HepG2 (cell line): ENCODE measurements at regions not wholly inside any gene's neighbourhood (a gene's known extent, or its start where the extent isn't known, plus 50 kb on each side); places are given as distances from the start of the nearest gene placed in this dataset.

Experiments
- ATAC-seq: fragments of 200-7000 bp; cut with Tn5 transposase; 3 replicates; pipeline ENCODE4 v1.9.1; 2020; ENCODE audit warnings: mild to moderate bottlenecking, moderate library complexity
- BruUV-seq: library from RNA; stranded (reverse); fragments of 400-500 nt; replicated peaks from 2 replicates; lab custom pipeline; 2021; lab: Mats Ljungman, UMichigan
- CTCF ChIA-PET: fragments of 300-600 bp; formaldehyde crosslinking; extraction: SDS; loops from one replicate; lab custom pipeline; 2021; ENCODE audit warnings: low total read pairs, inconsistent platforms, low intra/inter-chr PET ratio; lab: Yijun Ruan, JAX
- POLR2A ChIA-PET: fragments of 350-600 bp; sonication (Branson Sonifier 250); formaldehyde crosslinking; loops from one replicate; lab custom pipeline; 2020; ENCODE audit warnings: antibody characterized with exemption, inconsistent platforms; lab: Yijun Ruan, JAX
- DNase-seq: peaks from one replicate; pipeline ENCODE4 v3.0.0-alpha.2; 2015; ENCODE audit warnings: low spot score
- FAIRE-seq: peaks from 3 replicates; lab custom pipeline; 2011; peaks lifted over from hg19 to GRCh38; lab: Jason Lieb, UNC
- H2AFZ ChIP-seq: one replicate; pipeline ENCODE4 v1.6.1; 2011; ENCODE audit warnings: low read length, inconsistent platforms
- H3K27ac ChIP-seq: fragments of 300-600 bp; 3 replicates; pipeline ENCODE4 v1.8.0; 2011; ENCODE audit warnings: mixed run types, mild to moderate bottlenecking, mixed read lengths, low read length, inconsistent platforms; ENCODE audit not compliant: insufficient read depth; ENCODE audit errors: extremely low read length
- H3K27me3 ChIP-seq, 2 experiments: fragments of 200-600 bp in 1 of 2; 2 replicates in 1 of 2; 3 replicates in 1 of 2; pipeline versions ENCODE4 v1.6.0 to v1.8.0; 2011; ENCODE audit warnings: low read length in 2 of 2, mild to moderate bottlenecking in 2 of 2, moderate library complexity in 2 of 2, inconsistent platforms in 1 of 2; ENCODE audit not compliant: insufficient read depth in 2 of 2, control insufficient read depth in 1 of 2
- H3K36me3 ChIP-seq, 2 experiments: fragments of 200-600 bp in 1 of 2; replicated peaks in 1 of 2; 2 replicates in 1 of 2; 3 replicates in 1 of 2; pipeline versions ENCODE4 v1.5.1 to v1.8.0; 2011; ENCODE audit warnings: low read length in 2 of 2, inconsistent platforms in 1 of 2; ENCODE audit not compliant: insufficient read depth in 2 of 2, control insufficient read depth in 1 of 2
- H3K4me1 ChIP-seq: 2 replicates; pipeline ENCODE4 v1.5.1; 2012; ENCODE audit warnings: low read length, inconsistent platforms; ENCODE audit not compliant: insufficient read depth
- H3K4me2 ChIP-seq: 2 replicates; pipeline ENCODE4 v1.6.0; 2011; ENCODE audit warnings: low read depth, low read length, inconsistent platforms
- H3K4me3 ChIP-seq, 3 experiments: fragments of 200-600 bp in 1 of 3; sonication (generic), shearing (Covaris generic) in 1 of 3; replicated peaks in 1 of 3; 2 replicates each; pipeline ENCODE4 v1.5.1; 2011 to 2016; ENCODE audit warnings: low read length in 3 of 3, inconsistent platforms in 2 of 3, low read depth in 2 of 3, mild to moderate bottlenecking in 2 of 3, control low read depth in 1 of 3, mixed read lengths in 1 of 3; ENCODE audit not compliant: insufficient read depth in 1 of 3
- H3K79me2 ChIP-seq: one replicate; pipeline ENCODE4 v1.6.1; 2011; ENCODE audit warnings: low read length, inconsistent platforms; ENCODE audit not compliant: insufficient read depth
- H3K9ac ChIP-seq: 2 replicates; pipeline ENCODE4 v1.6.0; 2011; ENCODE audit warnings: mild to moderate bottlenecking, low read depth, low read length, inconsistent platforms; ENCODE audit not compliant: insufficient read depth
- H3K9me3 ChIP-seq: 2 replicates; pipeline ENCODE4 v1.5.1; 2012; ENCODE audit warnings: mild to moderate bottlenecking, low read length
- H4K20me1 ChIP-seq: 2 replicates; pipeline ENCODE4 v1.6.0; 2011; ENCODE audit warnings: inconsistent platforms, mild to moderate bottlenecking, low read length, moderate library complexity; ENCODE audit not compliant: insufficient read depth
- CTCF ChIP-seq: sonication (generic); formaldehyde crosslinking; IDR thresholded peaks from 2 replicates; pipeline ENCODE4 v1.5.0; 2020; ENCODE audit warnings: mild to moderate bottlenecking, missing genetic modification reagents, moderate library complexity
- ETV6 ChIP-seq: sonication (generic); formaldehyde crosslinking; conservative IDR thresholded peaks from 2 replicates; pipeline ENCODE4 v1.4.0; 2020; ENCODE audit warnings: missing genetic modification reagents
- MBNL3 ChIP-seq: fragments of 250-450 bp; sonication (Bioruptor Pico); conservative IDR thresholded peaks from 2 replicates; pipeline ENCODE4 v1.8.0; 2022; ENCODE audit warnings: mild to moderate bottlenecking, inconsistent platforms
- MED13 ChIP-seq: sonication (generic); formaldehyde crosslinking; IDR thresholded peaks from 2 replicates; pipeline ENCODE4 v1.5.0; 2020; ENCODE audit warnings: missing genetic modification reagents
- PCBP2 ChIP-seq: fragments of 200-400 bp; formaldehyde crosslinking; optimal IDR thresholded peaks from 2 replicates; pipeline ENCODE3; 2018; ENCODE audit warnings: low read length, low read depth; ENCODE audit not compliant: poor library complexity, severe bottlenecking
- TEAD3 ChIP-seq: optimal IDR thresholded peaks from 2 replicates; pipeline ENCODE3; 2016; ENCODE audit warnings: borderline replicate concordance
- YY1 ChIP-seq: IDR thresholded peaks from 2 replicates; pipeline ENCODE4 v1.6.1; 2011; ENCODE audit warnings: low read length, low read depth, moderate library complexity, mild to moderate bottlenecking; ENCODE audit not compliant: insufficient read depth, insufficient replicate concordance
- ZFP62 ChIP-seq: sonication (generic); formaldehyde crosslinking; IDR thresholded peaks from 2 replicates; pipeline ENCODE4 v1.4.0; 2020; ENCODE audit warnings: missing genetic modification reagents
- ZNF326 ChIP-seq: sonication (generic); formaldehyde crosslinking; IDR thresholded peaks from 2 replicates; pipeline ENCODE4 v1.4.0; 2020; ENCODE audit warnings: missing genetic modification reagents, borderline replicate concordance
- ZNF383 ChIP-seq: sonication (generic); formaldehyde crosslinking; IDR thresholded peaks from 2 replicates; pipeline ENCODE4 v1.4.0; 2020; ENCODE audit warnings: missing genetic modification reagents, mild to moderate bottlenecking, borderline replicate concordance
- ZNF562 ChIP-seq: sonication (generic); formaldehyde crosslinking; IDR thresholded peaks from 2 replicates; pipeline ENCODE4 v1.8.0; 2022; ENCODE audit warnings: missing genetic modification reagents, borderline replicate concordance
- WGBS: methylation state at CpG from one replicate; pipeline ENCODE4 v1.1.6; 2017; ENCODE audit warnings: low lambda C conversion rate; 5-methylcytosine and 5-hydroxymethylcytosine counted together
- in situ Hi-C: cut with HindIII; loops from 2 replicates; pipeline ENCODE4 v1.10.0; 2017; ENCODE audit warnings: low pct_unique_long_range_greater_than_20kb; ENCODE audit not compliant: extremely low pct_ligation_motif_present
- intact Hi-C: fragments of 100-400 bp; cut with micrococcal nuclease; formaldehyde crosslinking; loops from one replicate; pipeline ENCODE4 v1.10.0; 2022; ENCODE audit not compliant: unreplicated experiment

GRCh38 chr16:54455030-54455725, 168.6 kb upstream of the IRX3 start:
- Histone ChIP-seq H4K20me1 (no peaks in the 10 kb centered on the region), H3K4me3 (no peak overlapping the region), H3K79me2 (no peaks in the 10 kb centered on the region), H3K9ac (no peak overlapping the region), H3K27me3 (peaks cover 0 to 26% of the 10 kb centered on the region in 2 experiments; a peak in 1 of 5 replicates), H3K27ac (no peak overlapping the region), H3K4me1 (no peaks in the 10 kb centered on the region), H2AFZ (no peak overlapping the region), H3K4me2 (no peak overlapping the region), H3K9me3 (no peaks in the 10 kb centered on the region), H3K36me3 (no peaks in the 10 kb centered on the region)
- no TSS peak for BruUV-seq
- DNase-seq (no peak), ATAC-seq (no peak), FAIRE-seq (no peak)
- intact Hi-C loops = no loop called here
- in situ Hi-C loops = no loop called here
- ChIA-PET POLR2A (no interaction called here), CTCF (no interaction called here)
- 52% methylated on average over 12 of the region's 12 CpGs for WGBS
- no peak for TF ChIP-seq PCBP2
- TF ChIP-seq ZNF562 (CRISPR knock-in tag) = no peak
- no peak for TF ChIP-seq ZFP62 (CRISPR knock-in tag)
- no peak for TF ChIP-seq ZNF383
- TF ChIP-seq TEAD3 (CRISPR knock-in tag) = no peak
- TF ChIP-seq YY1 = no peak
- TF ChIP-seq MBNL3 (CRISPR knock-in tag) = no peak
- TF ChIP-seq ZNF326 (CRISPR knock-in tag) = no peak

- Histone ChIP-seq H4K20me1 (no peaks in the 10 kb centered on the region), H3K9me3 (no peaks in the 10 kb centered on the region), H3K27me3 (peaks cover 0 to 26% of the 10 kb centered on the region in 2 experiments; a peak in 1 of 5 replicates), H3K9ac (no peak overlapping the region), H2AFZ (no peak overlapping the region), H3K4me2 (no peak overlapping the region), H3K4me1 (no peaks in the 10 kb centered on the region), H3K27ac (no peak overlapping the region), H3K79me2 (no peaks in the 10 kb centered on the region), H3K36me3 (no peaks in the 10 kb centered on the region), H3K4me3 (no peak overlapping the region)
- ChIA-PET POLR2A (no interaction called here), CTCF (no interaction called here)
- in situ Hi-C loops = no loop called here
- FAIRE-seq (no peak), ATAC-seq (no peak), DNase-seq (no peak)
- intact Hi-C loops = no loop called here
- TF ChIP-seq MED13 (CRISPR knock-in tag) (no peak), CTCF (CRISPR knock-in tag) (peak; percentile 15; the same call in 1 of the 2 replicates), ETV6 (CRISPR knock-in tag) (no peak)
- BruUV-seq = no TSS peak
- 49% methylated on average over 8 of the region's 8 CpGs for WGBS
Observed at GRCh38 chr16:54454616-54455015, 168.0 kb upstream of the IRX3 start.
